ENCODE measurements at regions not wholly inside any gene's neighbourhood (a gene's known extent, or its start where the extent isn't known, plus 50 kb on each side); places are given as distances from the start of the nearest gene placed in this dataset.

- TF ChIP-seq CTCF (IDR thresholded peaks at IDR 0.05 in 4 of 5, conservative IDR thresholded peaks at IDR 0.05 in 1 of 5): no peak
- TF ChIP-seq POLR2A (IDR thresholded peaks at IDR 0.05): no peak
These were observed 143.6 kb upstream of the FAM47A start for GRCh38 chrX:34275699-34276098.

Measured in gastrocnemius medialis (tissue), 4 donors.